SK-N-SH (cell line): ENCODE measurements at regions not wholly inside any gene's neighbourhood (a gene's known extent, or its start where the extent isn't known, plus 50 kb on each side); places are given as distances from the start of the nearest gene placed in this dataset.

Source experiments
- GABPA ChIP-seq: IDR thresholded peaks from 2 replicates; pipeline ENCODE4 v1.4.0; 2012; ENCODE audit warnings: low read depth, mild to moderate bottlenecking
- RCOR1 ChIP-seq: fragments of 150-350 bp; IDR thresholded peaks from 2 replicates; pipeline ENCODE4 v1.6.1; 2017; ENCODE audit warnings: antibody characterized with exemption, low read length

DNA sequence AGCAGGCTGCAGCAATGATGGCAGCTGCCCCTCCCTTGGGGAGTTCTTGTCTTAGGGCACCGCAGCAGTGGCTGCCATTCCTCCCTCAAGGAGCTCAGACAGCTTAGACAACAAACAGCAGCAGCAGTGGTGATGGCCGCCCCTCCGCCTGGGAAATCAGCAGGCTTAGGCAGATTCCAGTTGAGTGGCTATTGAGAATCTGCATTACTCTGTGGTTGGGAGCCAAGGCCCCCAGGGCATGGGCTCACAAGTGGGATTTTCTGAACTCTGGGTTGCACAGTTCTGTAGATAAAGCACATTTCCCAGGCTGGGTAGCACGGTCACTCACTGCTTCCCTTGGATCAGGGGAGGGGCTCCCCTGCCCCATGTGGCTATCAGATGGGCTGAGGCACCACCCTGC lies 1280.7 kb upstream of the TMPRSS15 start:
- TF ChIP-seq RCOR1, result no peak
- TF ChIP-seq GABPA, result no peak
